ENCODE measurements at regions not wholly inside any gene's neighbourhood (a gene's known extent, or its start where the extent isn't known, plus 50 kb on each side); places are given as distances from the start of the nearest gene placed in this dataset.

DNA sequence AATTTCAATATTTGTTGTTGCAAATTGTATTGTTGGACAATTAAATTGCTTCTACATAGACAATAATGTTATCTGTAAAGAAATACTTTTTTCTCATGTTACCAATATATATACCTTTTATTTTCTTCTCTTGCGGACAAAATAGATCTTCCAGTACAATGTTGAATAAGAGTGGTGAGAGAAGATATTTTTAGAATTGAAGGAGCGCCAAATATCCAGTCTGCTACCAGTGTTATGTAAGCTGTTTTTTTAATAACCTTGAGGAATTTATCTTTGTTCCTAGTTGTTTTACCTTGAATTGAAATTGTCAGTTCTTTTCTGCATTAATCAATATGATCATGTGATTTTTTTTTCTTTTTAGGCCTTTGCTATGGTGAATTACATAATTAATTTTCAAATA is 1702.5 kb upstream of the RAG2 start:
- TF ChIP-seq, protein P1, sequence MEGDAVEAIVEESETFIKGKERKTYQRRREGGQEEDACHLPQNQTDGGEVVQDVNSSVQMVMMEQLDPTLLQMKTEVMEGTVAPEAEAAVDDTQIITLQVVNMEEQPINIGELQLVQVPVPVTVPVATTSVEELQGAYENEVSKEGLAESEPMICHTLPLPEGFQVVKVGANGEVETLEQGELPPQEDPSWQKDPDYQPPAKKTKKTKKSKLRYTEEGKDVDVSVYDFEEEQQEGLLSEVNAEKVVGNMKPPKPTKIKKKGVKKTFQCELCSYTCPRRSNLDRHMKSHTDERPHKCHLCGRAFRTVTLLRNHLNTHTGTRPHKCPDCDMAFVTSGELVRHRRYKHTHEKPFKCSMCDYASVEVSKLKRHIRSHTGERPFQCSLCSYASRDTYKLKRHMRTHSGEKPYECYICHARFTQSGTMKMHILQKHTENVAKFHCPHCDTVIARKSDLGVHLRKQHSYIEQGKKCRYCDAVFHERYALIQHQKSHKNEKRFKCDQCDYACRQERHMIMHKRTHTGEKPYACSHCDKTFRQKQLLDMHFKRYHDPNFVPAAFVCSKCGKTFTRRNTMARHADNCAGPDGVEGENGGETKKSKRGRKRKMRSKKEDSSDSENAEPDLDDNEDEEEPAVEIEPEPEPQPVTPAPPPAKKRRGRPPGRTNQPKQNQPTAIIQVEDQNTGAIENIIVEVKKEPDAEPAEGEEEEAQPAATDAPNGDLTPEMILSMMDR (IDR thresholded peaks at IDR 0.05; ENCODE audit: low read depth, low read length): no peak
- no peak for DNase-seq
- no peaks in the 10 kb centered on the region for H3K36me3 ChIP-seq
- H3K4me3 ChIP-seq (ENCODE audit: low read depth, low read length): no peak overlapping the region
- H3K27ac ChIP-seq: no peak overlapping the region
- no peaks in the 10 kb centered on the region for H3K27me3 ChIP-seq (ENCODE audit: insufficient read depth, low read depth, severe bottlenecking)
- H3K9me3 ChIP-seq (ENCODE audit: severe bottlenecking): no peaks in the 10 kb centered on the region

DNA sequence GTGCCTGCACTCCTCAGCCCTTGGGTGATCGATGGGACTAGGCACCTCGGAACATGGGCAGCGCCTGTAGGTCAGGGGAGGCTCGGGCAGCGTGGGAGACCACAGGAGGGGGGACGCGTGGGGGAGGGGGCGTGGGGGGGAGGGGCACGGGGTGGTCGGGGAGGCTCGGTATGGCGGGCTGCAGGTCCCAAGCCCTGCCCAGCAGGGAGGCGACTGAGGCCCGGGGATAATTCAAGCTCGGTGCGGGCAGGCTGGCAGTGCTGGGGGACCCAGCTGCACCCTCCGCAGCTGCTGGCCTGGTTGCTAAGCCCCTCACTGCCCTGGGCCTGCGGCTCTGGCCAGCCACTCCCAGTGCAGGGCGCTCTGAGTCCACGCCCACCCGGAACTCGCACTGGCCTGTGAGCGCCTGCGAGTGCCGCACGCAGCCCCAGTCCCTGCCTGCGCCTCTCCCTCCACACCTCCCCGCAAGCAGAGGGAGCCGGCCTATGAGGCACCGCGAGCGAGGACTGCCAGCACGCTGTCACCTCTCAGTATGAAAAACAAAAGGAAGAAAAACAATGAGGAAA is 1698.3 kb upstream of the RAG2 start:
- no peak for DNase-seq

DNA sequence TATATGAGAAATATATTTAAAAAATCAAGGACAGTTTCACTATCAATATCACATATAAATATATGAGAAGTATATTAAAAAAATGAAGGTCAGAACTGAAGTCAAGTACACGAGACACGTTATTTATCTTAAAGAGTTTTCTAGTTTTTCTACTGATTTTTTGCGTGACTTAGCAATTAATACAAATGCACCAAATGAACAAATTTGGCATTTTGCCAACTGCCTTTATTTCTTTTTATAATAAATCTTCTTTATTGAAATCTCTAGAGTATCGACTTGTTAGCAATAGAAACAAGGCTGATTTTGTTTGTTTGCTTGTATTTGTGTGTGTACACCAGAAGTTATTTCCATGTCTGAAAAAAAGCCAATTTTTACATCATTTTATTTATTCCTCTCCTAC is 1684.7 kb upstream of the RAG2 start:
- TF ChIP-seq, protein P1 (IDR thresholded peaks at IDR 0.05; ENCODE audit: low read depth, low read length): no peak
- no peak for DNase-seq

More for the DNA sequence above, 1698.3 kb upstream of the RAG2 start:
- Histone ChIP-seq H3K9me3 (ENCODE audit: severe bottlenecking) (no peaks in the 10 kb centered on the region), H3K4me3 (ENCODE audit: low read depth, low read length) (no peak overlapping the region), H3K36me3 (no peaks in the 10 kb centered on the region), H3K27ac (no peak overlapping the region), H3K27me3 (ENCODE audit: insufficient read depth, low read depth, severe bottlenecking) (no peaks in the 10 kb centered on the region)
- TF ChIP-seq, protein P1 (IDR thresholded peaks at IDR 0.05; ENCODE audit: low read depth, low read length): no peak

DNA sequence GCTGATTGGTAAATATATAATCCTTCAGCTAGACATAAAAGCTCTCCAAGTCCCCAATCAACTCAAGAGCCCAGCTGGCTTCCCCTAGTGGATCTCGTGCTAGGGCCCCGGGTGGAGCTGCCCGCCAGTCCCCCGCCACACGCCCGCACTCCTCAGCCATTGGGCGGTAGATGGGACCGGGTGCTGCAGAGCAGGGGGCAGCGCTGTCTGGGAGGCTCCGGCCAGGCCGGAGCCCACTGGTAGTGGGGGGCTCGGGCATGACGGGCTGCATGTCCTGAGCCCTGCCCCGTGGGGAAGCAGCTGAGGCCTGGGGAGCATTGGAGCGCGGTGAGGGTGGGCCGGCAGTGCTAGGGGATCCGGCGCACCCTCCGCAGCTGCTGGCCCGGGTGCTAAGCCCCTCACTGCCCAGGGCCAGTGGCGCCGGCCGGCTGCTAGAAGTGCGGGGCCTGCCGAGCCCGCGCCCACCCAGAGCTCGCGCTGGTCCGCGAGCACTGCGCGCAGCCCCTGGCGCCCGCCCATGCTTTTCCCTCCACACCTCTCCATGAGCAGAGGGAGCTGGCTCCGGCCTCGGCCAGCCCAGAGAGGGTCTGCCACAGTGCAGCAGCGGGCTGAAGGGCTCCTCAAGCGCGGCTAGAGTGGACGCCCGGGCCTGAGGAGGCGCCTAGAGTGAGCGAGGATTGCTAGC is 1680.6 kb upstream of the RAG2 start:
- no peak for DNase-seq
- TF ChIP-seq, protein P1 (IDR thresholded peaks at IDR 0.05; ENCODE audit: low read depth, low read length): no peak
- no peak overlapping the region for H3K27ac ChIP-seq

More for the DNA sequence above, 1684.7 kb upstream of the RAG2 start:
- no peaks in the 10 kb centered on the region for H3K9me3 ChIP-seq (ENCODE audit: severe bottlenecking)
- no peaks in the 10 kb centered on the region for H3K27me3 ChIP-seq (ENCODE audit: insufficient read depth, low read depth, severe bottlenecking)
- no peak overlapping the region for H3K27ac ChIP-seq
- H3K36me3 ChIP-seq: no peaks in the 10 kb centered on the region
- no peak overlapping the region for H3K4me3 ChIP-seq (ENCODE audit: low read depth, low read length)

DNA sequence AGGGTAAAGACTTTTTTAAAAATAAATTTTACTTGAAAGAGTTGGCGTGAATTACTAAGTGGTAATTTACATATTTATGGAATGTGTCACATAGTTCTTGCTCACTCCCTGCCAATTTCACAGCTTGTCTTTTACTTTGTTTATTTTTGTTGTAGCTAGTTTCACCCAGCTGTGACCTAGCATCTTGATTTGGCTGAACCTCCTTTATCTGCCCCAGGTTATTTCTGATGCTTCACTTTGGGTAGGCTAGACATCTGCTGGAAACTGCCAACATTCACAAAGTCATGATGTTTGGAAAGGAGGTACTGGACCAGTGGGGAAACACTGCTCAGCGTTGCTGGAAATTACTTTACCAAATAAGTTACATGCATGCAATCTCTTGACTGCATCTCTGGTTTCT is 1676.0 kb upstream of the RAG2 start:
- Histone ChIP-seq H3K9me3 (ENCODE audit: severe bottlenecking) (no peaks in the 10 kb centered on the region), H3K4me3 (ENCODE audit: low read depth, low read length) (no peak overlapping the region), H3K27me3 (ENCODE audit: insufficient read depth, low read depth, severe bottlenecking) (no peaks in the 10 kb centered on the region), H3K36me3 (no peaks in the 10 kb centered on the region), H3K27ac (no peak overlapping the region)
- DNase-seq: no peak
- TF ChIP-seq, protein P1 (IDR thresholded peaks at IDR 0.05; ENCODE audit: low read depth, low read length): no peak

More for the DNA sequence above, 1680.6 kb upstream of the RAG2 start:
- Histone ChIP-seq H3K9me3 (ENCODE audit: severe bottlenecking) (no peaks in the 10 kb centered on the region), H3K4me3 (ENCODE audit: low read depth, low read length) (no peak overlapping the region), H3K36me3 (no peaks in the 10 kb centered on the region), H3K27me3 (ENCODE audit: insufficient read depth, low read depth, severe bottlenecking) (no peaks in the 10 kb centered on the region)
